Neural cell (in vitro differentiated cells): ENCODE measurements at regions not wholly inside any gene's neighbourhood (a gene's known extent, or its start where the extent isn't known, plus 50 kb on each side); places are given as distances from the start of the nearest gene placed in this dataset.

Experiments used
- EP300 ChIP-seq: fragments of 450-650 bp; conservative IDR thresholded peaks from 2 replicates; pipeline ENCODE4 v1.6.1; 2014; ENCODE audit warnings: antibody characterized with exemption, mild to moderate bottlenecking, moderate library complexity; ENCODE audit not compliant: poor library complexity, severe bottlenecking
- EZH2 ChIP-seq: fragments of 200-600, 300-800 bp; shearing (Covaris generic), sonication (generic); IDR thresholded peaks from 2 replicates; pipeline ENCODE4 v1.6.1; 2014; ENCODE audit warnings: antibody characterized with exemption, low read length, borderline replicate concordance, mild to moderate bottlenecking; ENCODE audit not compliant: insufficient read depth, poor library complexity, severe bottlenecking
- POLR2AphosphoS5 ChIP-seq: IDR thresholded peaks from 2 replicates; pipeline ENCODE4 v1.6.1; 2012
- RAD21 ChIP-seq: fragments of 450-650 bp; conservative IDR thresholded peaks from 2 replicates; pipeline ENCODE4 v1.6.1; 2014; ENCODE audit warnings: antibody characterized with exemption, mild to moderate bottlenecking, moderate library complexity
- TAF1 ChIP-seq: IDR thresholded peaks from 2 replicates; pipeline ENCODE4 v1.6.1; 2012; ENCODE audit warnings: low read depth
- TF ChIP-seq, protein P1 (sequence below): fragments of 450-650 bp; IDR thresholded peaks from 2 replicates; pipeline ENCODE4 v1.5.1; 2014; ENCODE audit warnings: antibody characterized with exemption, mild to moderate bottlenecking, moderate library complexity; ENCODE audit not compliant: poor library complexity, severe bottlenecking
- TF ChIP-seq, protein P2 (sequence below): IDR thresholded peaks from 2 replicates; pipeline ENCODE4 v1.6.1; 2012; ENCODE audit warnings: borderline replicate concordance

DNA sequence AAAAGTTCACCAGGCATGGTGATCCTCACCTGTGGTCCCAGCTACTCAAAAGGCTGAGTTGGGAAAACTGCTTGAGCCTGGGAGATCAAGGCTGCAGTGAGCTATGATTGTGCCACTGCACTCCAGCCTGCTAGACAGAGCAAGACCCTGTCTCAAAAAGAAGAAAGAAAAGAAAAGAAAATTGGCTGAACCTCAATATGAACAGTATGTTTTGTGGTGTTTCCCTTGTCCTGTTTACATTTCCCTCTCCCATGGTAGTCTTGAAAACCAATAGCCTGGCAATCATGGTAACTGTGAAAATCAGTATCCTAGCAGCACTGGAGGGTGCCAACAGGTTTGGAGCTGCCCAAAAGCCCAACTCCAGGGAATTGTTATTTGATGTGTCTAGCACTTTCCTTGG lies 174.1 kb upstream of the NR4A3 start:
- TF ChIP-seq RAD21 (no peak), POLR2AphosphoS5 (no peak), EZH2 (no peak), TAF1 (no peak), EP300 (no peak)
- TF ChIP-seq, protein P1, sequence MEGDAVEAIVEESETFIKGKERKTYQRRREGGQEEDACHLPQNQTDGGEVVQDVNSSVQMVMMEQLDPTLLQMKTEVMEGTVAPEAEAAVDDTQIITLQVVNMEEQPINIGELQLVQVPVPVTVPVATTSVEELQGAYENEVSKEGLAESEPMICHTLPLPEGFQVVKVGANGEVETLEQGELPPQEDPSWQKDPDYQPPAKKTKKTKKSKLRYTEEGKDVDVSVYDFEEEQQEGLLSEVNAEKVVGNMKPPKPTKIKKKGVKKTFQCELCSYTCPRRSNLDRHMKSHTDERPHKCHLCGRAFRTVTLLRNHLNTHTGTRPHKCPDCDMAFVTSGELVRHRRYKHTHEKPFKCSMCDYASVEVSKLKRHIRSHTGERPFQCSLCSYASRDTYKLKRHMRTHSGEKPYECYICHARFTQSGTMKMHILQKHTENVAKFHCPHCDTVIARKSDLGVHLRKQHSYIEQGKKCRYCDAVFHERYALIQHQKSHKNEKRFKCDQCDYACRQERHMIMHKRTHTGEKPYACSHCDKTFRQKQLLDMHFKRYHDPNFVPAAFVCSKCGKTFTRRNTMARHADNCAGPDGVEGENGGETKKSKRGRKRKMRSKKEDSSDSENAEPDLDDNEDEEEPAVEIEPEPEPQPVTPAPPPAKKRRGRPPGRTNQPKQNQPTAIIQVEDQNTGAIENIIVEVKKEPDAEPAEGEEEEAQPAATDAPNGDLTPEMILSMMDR = no peak
- TF ChIP-seq, protein P2, sequence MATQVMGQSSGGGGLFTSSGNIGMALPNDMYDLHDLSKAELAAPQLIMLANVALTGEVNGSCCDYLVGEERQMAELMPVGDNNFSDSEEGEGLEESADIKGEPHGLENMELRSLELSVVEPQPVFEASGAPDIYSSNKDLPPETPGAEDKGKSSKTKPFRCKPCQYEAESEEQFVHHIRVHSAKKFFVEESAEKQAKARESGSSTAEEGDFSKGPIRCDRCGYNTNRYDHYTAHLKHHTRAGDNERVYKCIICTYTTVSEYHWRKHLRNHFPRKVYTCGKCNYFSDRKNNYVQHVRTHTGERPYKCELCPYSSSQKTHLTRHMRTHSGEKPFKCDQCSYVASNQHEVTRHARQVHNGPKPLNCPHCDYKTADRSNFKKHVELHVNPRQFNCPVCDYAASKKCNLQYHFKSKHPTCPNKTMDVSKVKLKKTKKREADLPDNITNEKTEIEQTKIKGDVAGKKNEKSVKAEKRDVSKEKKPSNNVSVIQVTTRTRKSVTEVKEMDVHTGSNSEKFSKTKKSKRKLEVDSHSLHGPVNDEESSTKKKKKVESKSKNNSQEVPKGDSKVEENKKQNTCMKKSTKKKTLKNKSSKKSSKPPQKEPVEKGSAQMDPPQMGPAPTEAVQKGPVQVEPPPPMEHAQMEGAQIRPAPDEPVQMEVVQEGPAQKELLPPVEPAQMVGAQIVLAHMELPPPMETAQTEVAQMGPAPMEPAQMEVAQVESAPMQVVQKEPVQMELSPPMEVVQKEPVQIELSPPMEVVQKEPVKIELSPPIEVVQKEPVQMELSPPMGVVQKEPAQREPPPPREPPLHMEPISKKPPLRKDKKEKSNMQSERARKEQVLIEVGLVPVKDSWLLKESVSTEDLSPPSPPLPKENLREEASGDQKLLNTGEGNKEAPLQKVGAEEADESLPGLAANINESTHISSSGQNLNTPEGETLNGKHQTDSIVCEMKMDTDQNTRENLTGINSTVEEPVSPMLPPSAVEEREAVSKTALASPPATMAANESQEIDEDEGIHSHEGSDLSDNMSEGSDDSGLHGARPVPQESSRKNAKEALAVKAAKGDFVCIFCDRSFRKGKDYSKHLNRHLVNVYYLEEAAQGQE = no peak
